SK-N-SH (cell line): ENCODE measurements at regions not wholly inside any gene's neighbourhood (a gene's known extent, or its start where the extent isn't known, plus 50 kb on each side); places are given as distances from the start of the nearest gene placed in this dataset.

Experiments
- ELF1 ChIP-seq: IDR thresholded peaks from 2 replicates; pipeline ENCODE4 v1.4.0; 2012
- EP300 ChIP-seq, 2 experiments: IDR thresholded peaks; 2 replicates each; pipeline versions ENCODE4 v1.4.0 to v1.6.1; 2012; ENCODE audit warnings: borderline replicate concordance in 1 of 2, low read depth in 1 of 2, low read length in 1 of 2
- EZH2phosphoT487 ChIP-seq: fragments of 200-600 bp; sonication (generic); IDR thresholded peaks from 2 replicates; pipeline ENCODE4 v1.6.1; 2017; ENCODE audit warnings: low read depth, mixed run types, mild to moderate bottlenecking, antibody characterized with exemption, moderate library complexity, borderline replicate concordance
- GABPA ChIP-seq: IDR thresholded peaks from 2 replicates; pipeline ENCODE4 v1.4.0; 2012; ENCODE audit warnings: low read depth, mild to moderate bottlenecking
- MXI1 ChIP-seq: IDR thresholded peaks from 2 replicates; pipeline ENCODE4 v1.6.1; 2012; ENCODE audit warnings: mild to moderate bottlenecking, low read depth, low read length, improper control_type of control experiment
- NFIC ChIP-seq: IDR thresholded peaks from 2 replicates; pipeline ENCODE4 v1.4.0; 2012; ENCODE audit warnings: borderline replicate concordance
- SMC3 ChIP-seq: IDR thresholded peaks from 2 replicates; pipeline ENCODE4 v1.6.1; 2012; ENCODE audit warnings: low read depth, low read length, improper control_type of control experiment
- TEAD4 ChIP-seq: IDR thresholded peaks from 2 replicates; pipeline ENCODE4 v1.4.0; 2012; ENCODE audit warnings: mild to moderate bottlenecking, borderline replicate concordance; ENCODE audit not compliant: insufficient read depth
- TF ChIP-seq, protein P1 (sequence below): fragments of 200-600 bp; sonication (generic); IDR thresholded peaks from 2 replicates; pipeline ENCODE4 v1.6.1; 2017; ENCODE audit warnings: antibody characterized with exemption, mild to moderate bottlenecking, moderate library complexity
- TF ChIP-seq, protein P2 (sequence below): IDR thresholded peaks from 2 replicates; pipeline ENCODE4; 2012
- TF ChIP-seq, protein P3 (sequence below): IDR thresholded peaks from 2 replicates; pipeline ENCODE4 v1.4.0; 2012; ENCODE audit warnings: low read depth, borderline replicate concordance

DNA sequence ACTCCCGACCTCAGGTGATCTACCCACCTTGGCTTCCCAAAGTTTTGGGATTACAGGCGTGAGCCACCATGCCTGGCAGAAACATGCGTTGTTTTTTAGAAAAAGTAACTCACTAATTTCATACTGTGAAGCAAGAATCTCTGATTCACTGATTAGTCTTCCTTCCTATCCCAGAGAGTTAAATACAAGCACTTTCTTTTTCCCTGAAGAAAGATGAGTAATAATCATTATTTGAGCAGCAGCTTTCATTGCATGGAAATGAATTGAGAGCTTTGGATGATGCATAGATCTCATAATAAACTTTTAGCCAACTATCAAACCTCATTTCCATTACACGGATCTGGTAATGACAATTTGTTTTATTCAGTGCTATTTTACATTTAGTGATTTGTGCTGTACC lies 892.5 kb upstream of the EYS start:
- TF ChIP-seq, protein P1, sequence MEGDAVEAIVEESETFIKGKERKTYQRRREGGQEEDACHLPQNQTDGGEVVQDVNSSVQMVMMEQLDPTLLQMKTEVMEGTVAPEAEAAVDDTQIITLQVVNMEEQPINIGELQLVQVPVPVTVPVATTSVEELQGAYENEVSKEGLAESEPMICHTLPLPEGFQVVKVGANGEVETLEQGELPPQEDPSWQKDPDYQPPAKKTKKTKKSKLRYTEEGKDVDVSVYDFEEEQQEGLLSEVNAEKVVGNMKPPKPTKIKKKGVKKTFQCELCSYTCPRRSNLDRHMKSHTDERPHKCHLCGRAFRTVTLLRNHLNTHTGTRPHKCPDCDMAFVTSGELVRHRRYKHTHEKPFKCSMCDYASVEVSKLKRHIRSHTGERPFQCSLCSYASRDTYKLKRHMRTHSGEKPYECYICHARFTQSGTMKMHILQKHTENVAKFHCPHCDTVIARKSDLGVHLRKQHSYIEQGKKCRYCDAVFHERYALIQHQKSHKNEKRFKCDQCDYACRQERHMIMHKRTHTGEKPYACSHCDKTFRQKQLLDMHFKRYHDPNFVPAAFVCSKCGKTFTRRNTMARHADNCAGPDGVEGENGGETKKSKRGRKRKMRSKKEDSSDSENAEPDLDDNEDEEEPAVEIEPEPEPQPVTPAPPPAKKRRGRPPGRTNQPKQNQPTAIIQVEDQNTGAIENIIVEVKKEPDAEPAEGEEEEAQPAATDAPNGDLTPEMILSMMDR = no peak
- TF ChIP-seq EZH2phosphoT487 (no peak), EP300 (IDR thresholded peaks at IDR 0.05; ENCODE audit: borderline replicate concordance in 1 of 2, low read depth in 1 of 2, low read length in 1 of 2) (no peak), SMC3 (no peak), TEAD4 (no peak), MXI1 (no peak), NFIC (no peak), GABPA (no peak), ELF1 (no peak)
- TF ChIP-seq, protein P2, sequence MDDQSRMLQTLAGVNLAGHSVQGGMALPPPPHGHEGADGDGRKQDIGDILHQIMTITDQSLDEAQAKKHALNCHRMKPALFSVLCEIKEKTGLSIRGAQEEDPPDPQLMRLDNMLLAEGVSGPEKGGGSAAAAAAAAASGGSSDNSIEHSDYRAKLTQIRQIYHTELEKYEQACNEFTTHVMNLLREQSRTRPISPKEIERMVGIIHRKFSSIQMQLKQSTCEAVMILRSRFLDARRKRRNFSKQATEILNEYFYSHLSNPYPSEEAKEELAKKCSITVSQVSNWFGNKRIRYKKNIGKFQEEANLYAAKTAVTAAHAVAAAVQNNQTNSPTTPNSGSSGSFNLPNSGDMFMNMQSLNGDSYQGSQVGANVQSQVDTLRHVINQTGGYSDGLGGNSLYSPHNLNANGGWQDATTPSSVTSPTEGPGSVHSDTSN = no peak
- TF ChIP-seq, protein P3, sequence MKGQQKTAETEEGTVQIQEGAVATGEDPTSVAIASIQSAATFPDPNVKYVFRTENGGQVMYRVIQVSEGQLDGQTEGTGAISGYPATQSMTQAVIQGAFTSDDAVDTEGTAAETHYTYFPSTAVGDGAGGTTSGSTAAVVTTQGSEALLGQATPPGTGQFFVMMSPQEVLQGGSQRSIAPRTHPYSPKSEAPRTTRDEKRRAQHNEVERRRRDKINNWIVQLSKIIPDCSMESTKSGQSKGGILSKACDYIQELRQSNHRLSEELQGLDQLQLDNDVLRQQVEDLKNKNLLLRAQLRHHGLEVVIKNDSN = no peak
